22Rv1 (cell line): ENCODE measurements at regions not wholly inside any gene's neighbourhood (a gene's known extent, or its start where the extent isn't known, plus 50 kb on each side); places are given as distances from the start of the nearest gene placed in this dataset.
A peak's percentile ranks its signal among the peaks of the same experiment; 100 is the strongest.
"Not testable (repeated sequence)": the region's sequence is repeated elsewhere in the genome, so short reads cannot be mapped to it uniquely, and the experiment has no call there.

Experiments
- H3K27ac ChIP-seq: fragments of 450-650 bp; 2 replicates; pipeline ENCODE4 v1.5.1; 2017
- CTCF ChIP-seq: fragments of 450-650 bp; IDR thresholded peaks from 2 replicates; pipeline ENCODE4 v1.5.1; 2017; ENCODE audit warnings: mild to moderate bottlenecking
- ZFX ChIP-seq: fragments of 450-650 bp; IDR thresholded peaks from 2 replicates; pipeline ENCODE4 v1.6.1; 2017; ENCODE audit warnings: antibody characterized with exemption, borderline replicate concordance

DNA sequence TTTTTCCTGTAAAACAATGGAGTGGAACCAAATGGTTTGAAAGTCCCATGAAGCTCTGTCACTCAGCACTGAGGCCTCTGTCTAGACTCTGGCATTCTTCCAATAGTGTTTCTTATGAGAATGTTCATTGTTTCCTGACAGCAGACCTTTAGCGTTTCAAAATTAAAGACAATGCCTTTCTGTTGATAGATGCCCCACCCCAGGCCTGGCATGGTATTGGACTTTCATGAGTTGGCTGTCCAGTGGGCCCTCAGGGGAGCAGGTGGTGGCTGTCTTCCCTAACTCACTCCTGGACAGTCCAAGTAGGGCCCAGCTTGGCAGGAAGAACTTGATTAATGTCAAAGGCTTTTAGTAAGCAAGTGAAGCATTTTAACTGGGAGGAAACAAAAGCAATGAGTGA lies 186.5 kb upstream of the CCL2 start:
- no peak overlapping the region for H3K27ac ChIP-seq

DNA sequence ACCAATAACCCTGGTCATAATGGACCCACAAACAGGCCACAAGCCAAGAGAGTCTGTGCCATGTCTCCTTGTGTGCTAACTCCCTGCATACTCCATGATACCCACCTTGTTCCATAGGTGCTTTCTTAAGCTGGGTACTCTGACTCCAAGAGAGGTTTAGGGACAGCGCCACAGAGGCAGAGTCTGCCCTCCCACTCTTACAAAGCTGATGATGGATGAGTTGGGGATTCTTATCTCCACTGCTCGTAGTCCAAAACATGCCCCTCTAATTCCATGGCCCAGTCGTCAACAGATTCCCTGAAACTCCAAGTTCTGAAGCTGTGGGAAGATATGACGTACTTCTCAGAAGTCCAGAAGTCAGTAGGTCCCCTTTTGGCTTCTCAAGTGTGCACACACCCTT lies 184.4 kb upstream of the CCL2 start:
- TF ChIP-seq CTCF (no peak), ZFX (no peak)
- no peak overlapping the region for H3K27ac ChIP-seq

More for the DNA sequence above, 186.5 kb upstream of the CCL2 start:
- TF ChIP-seq ZFX: no peak
- no peak for TF ChIP-seq CTCF

- TF ChIP-seq ZFX (no peak), CTCF (no peak)
- no peak overlapping the region for H3K27ac ChIP-seq
Observed at GRCh38 chr17:34071886-34072420, 183.1 kb upstream of the CCL2 start.

GRCh38 chr17:34075076-34075475 lies 180.0 kb upstream of the CCL2 start:
- TF ChIP-seq ZFX (no peak), CTCF (no peak)
- H3K27ac ChIP-seq: no peak overlapping the region

DNA sequence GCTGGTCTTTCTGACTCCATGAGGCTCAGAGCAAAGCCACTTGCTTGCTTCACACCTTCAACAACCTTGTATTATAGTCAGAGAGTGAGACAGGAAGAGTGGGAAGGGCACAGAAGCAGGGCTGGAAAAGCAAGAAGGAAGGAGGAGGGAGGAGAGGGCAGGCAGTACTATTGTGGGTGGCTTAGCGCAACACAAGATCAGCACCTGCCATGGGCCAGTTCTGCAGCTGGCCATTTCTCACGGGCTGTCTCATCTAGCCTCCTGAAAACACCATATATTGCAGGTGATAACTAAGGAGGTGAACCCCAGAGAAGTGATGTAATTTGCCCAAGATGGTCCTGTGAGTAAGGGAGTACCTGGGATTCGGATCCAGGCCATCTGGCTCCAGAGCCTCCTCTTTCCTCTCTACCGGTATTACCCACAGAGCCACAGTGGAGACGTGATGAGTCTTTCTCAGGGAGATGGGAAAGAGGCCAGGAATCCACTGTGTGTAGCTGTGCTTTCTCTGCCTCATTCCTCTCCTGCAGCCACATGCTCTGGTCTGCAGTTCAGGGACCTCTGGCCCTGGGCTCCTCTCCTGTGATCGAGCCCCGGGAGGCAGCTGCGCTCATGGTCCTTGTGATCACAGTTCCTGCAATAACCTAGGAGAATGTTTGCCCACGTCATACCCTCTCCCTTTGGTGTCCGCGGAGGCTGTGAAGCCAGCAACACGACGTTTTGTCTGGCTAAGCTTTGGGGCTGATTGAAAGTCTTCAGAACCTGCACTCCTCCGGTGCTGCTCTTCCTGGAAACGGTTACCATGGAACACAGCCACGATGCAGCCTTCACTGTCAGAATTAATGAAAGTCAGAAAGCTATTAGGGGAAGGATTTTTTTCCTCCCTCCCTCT lies 178.1 kb upstream of the CCL2 start:
- H3K27ac ChIP-seq: no peak overlapping the region
- TF ChIP-seq CTCF (no peak), ZFX (no peak)

DNA sequence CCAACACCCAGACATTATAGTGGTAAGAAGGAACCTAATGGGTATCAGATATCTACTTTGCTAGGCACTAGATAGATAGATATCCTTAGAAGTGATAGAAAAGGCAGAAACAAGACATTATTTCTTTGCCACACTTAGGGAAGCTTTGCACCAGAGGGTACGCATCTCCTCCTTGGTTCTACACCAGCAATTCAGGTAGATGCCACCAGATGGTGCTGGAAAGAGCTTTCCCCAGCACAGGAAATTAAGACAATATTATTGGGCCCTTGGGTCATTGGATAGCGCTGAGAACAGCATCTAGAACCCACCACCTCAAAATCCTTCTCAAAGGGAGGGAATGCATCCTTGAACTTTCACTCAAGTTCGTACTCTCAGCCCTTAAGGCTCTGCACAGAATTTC lies 173.8 kb upstream of the CCL2 start:
- TF ChIP-seq CTCF: peak; percentile 62
- TF ChIP-seq ZFX: no peak
- no peak overlapping the region for H3K27ac ChIP-seq

DNA sequence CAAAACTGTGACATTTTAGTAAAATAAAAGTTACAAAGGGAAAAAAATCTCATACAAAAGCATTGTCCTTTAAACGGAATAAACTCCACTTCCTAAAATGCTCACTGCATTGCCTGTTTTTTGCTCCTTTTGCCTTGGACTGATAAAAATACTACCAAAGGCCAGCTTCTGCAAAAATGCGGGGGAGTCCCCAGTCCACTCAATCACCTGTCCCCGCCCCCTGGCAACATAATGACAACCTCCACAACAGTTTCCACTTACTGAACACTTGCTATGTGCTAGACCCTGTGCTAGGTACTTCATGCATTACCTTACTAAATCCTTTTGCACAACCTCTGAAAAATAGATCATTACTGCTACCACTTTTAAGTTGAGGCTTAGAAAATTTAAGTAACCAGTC lies 172.7 kb upstream of the CCL2 start:
- no peak for TF ChIP-seq ZFX
- TF ChIP-seq CTCF: no peak
- no peak overlapping the region for H3K27ac ChIP-seq

- not testable (repeated sequence) for H3K27ac ChIP-seq
Observed at GRCh38 chr17:34089042-34089441, 166.0 kb upstream of the CCL2 start.
